HG03432 (cell line): ENCODE measurements at regions not wholly inside any gene's neighbourhood (a gene's known extent, or its start where the extent isn't known, plus 50 kb on each side); places are given as distances from the start of the nearest gene placed in this dataset.
"Not testable (repeated sequence)": the region's sequence is repeated elsewhere in the genome, so short reads cannot be mapped to it uniquely, and the experiment has no call there.

Experiments used
- ATAC-seq: cut with Tn5 transposase; IDR thresholded peaks from one replicate; pipeline ENCODE4 v1.9.1; 2021; ENCODE audit warnings: mild to moderate bottlenecking, moderate library complexity; ENCODE audit not compliant: unreplicated experiment

DNA sequence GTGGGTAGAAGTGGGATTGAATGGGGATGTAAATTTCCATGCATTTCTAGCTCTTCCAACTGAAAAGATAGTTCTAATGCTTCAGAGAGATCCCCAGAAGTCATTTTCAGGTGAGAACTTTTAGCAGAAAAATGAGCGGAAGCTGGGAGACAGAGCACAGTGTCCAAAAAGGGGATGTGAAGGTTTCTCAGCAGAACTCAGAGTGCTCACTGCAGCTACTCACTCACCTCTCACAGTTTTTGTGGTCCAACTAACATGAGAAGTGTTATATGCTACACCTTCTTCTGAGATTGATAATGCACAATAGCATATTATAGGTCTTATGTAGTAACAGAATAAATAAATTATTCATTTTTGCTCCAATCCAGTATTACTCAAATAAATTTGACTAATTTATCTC lies 519.2 kb upstream of the HS3ST5 start:
- ATAC-seq = no peak

DNA sequence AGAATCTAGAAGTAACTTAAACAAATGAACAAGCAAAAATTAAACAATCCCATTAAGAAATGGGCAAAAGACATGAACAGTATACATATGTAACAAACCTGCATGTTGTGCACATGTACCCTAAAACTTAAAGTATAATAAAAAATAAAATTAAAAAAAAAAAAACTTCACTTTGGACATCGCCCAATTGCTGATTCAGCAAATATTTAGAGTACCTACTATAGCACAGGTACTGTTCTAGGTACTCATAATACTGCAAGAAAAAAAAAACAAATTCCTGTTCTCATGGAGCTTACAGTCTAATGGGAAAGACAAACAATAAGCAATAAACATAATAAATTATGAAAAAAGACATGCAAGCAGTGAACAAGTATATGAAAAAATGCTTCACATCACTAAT lies 501.5 kb upstream of the HS3ST5 start:
- ATAC-seq = no peak

DNA sequence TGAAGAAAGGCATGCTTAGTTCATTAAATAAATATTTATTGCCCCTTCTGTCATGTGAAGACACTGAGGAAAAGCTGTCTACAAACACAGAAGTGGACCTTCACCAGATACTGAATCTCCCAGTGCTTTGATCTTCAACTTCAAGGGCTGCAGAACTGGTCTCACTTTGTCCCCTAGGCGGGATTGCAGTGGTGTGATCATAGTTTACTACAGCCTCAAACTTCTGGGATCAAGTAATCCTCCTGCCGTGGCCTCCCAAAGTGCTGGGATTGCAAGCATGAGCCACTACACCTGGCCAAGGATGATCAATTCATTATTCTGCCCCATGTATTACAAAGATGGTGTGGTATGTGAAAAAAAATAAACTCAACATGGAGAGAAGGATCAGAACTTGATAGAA lies 496.2 kb upstream of the HS3ST5 start:
- no peak for ATAC-seq

DNA sequence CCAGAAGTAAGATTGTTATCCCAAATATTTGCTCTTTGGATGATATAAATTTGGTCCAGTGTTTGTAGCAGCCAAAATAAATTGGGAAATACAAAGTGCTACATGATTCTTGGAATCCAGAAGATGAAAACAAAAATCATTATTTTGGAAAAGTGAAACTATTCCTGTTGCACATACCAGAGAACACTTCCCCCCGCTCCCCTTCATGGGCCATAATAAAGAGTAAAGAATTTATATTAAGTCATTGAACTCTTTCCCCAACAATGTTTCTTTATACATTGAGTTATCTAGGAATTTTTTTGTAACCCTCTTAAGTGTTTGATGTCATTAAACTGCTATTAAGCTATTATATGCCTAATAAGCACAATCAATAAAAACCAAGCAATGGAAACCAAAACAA lies 490.4 kb upstream of the HS3ST5 start:
- no peak for ATAC-seq

DNA sequence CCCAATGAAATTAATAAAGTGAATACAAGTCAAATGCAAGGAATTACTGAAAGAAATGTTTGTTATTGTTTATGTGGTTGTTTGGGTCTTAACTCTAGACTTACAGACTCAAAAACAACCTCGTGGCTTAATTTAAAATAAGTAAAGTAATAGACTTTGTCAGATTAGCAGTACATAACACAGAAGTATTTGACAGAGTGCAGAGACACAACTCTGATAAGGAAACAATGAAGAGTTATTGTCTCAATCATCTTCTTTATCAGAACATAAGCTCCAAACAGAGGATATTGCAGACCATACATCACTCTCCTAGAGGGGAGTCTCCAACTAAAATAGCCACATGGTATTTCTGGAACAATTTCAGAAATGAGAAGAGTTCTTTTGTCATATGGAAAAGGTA lies 487.7 kb upstream of the HS3ST5 start:
- no peak for ATAC-seq

DNA sequence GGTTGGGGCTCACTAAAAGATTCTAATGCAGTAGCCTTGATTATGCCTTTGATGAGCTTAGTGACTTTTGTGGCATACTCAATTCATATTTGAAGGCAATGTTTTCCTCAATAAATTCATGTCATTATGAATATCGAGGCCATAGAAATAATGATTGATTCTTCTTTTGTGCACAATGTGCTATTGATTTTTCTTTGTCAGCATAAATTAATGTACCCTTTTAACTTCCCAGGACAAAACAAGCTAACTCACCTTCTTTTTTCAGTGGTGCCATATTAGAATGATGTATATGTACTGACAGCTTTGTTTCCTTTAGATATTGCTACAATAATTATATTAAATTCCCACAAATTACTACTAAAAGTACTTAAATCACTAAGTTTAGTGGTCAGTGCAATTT lies 484.3 kb upstream of the HS3ST5 start:
- ATAC-seq = no peak

DNA sequence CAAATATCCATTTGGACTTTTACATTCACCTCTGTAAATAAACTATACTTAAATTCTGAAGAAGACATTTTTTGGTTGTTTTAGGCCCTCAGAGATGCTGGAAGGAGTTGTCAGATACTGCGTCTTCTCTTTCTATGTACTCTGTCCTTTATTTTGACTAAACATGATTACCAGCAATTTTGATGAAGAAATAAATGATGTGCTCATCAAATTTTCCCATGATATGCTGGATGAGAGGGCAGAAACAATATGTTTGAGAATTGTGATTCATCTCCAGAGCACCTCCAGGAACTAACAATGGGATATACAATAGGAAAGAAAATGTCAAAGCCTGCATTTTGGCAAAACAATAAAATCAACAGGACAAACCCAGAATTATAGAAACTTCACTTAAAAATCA lies 481.6 kb upstream of the HS3ST5 start:
- no peak for ATAC-seq

DNA sequence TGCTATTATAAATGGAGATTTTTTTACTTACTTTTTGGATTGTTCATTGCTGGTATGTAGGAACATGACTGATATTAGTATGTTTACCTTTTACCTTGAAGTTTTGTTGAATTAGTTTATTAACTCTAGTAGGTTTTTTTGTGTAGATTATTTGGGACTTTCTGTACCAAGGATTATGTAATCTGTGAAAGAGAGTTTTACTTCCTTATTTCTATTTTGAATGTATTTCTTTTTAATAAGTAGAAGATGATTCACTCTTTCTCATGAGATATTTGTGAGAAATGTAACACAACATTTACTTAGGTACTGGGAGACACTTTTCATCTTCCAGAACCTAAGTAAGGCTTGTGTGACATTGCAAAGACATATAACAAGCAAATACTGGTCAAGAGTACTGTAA lies 473.9 kb upstream of the HS3ST5 start:
- ATAC-seq = peak; percentile 67

DNA sequence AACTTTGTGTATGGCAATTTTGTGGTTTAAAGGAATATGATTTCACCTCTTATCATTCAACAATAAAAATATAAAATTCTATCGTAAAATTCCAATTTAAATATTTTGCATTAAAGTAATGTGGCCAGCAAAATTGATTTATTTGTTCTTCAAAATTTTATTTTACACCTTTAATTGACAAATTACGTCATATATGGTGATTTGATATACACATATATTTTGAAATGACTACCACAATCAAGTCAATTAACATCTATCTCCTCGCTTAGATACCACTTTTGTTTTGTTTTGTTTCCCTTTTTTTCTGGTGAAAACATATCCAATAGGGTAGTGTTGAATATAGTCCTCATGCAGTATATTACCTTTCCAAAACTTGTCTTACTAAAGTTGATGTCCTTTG lies 467.6 kb upstream of the HS3ST5 start:
- ATAC-seq = no peak

DNA sequence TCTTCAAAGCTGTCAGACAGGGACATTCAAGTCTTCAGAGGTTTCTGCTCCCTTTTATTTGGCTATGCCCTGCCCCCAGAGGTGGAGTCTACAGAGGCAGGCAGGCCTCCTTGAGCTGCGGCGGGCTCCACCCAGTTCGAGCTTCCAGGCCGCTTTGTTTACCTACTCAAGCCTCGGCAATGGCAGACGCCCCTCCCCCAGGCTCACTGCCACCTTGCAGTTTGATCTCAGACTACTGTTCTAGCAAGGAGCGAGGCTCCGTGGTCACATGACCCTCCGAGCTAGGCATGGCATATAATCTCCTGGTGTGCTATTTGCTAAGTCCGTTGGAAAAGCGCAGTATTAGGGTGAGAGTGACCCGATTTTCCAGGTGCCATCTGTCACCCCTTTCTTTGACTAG lies 462.6 kb upstream of the HS3ST5 start:
- not testable (repeated sequence) for ATAC-seq

DNA sequence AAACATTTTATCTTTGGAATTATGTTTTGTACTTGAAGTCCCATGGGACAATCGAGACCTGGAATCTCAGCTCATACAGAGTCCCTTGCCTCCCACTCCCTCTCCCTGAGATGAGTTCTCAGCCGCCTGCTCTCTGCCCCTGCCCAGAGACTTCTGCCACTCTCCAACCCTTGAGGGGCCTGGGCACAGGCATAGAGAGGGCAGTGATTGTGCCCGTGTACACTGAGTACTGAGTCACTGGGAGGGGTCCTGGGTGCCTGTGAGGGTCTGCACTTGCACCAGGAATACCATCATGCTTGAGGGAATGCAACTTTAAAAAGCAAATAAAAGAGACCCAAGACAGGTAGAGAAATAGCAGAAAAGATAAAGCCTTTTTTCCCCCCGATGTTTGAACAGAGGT lies 453.8 kb upstream of the HS3ST5 start:
- ATAC-seq = no peak

DNA sequence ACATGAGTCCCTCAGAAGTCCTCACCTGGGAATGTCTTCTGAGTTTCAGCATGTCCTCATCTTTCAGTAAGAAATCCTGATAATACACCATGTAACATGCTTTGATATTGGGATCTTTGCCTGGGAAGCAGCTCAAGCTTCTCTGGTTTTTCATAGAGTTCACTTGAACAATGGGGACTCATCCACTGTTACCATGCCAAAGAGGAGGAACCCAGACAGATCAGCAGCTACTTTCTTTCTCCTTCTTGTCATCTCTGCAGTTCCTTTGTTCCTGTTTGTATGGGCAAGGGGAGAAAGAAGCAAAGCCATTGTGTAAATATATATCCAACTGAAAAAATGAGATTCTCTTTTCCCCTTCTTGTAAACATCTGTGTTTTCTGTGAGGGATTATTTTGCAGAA lies 450.6 kb upstream of the HS3ST5 start:
- no peak for ATAC-seq

DNA sequence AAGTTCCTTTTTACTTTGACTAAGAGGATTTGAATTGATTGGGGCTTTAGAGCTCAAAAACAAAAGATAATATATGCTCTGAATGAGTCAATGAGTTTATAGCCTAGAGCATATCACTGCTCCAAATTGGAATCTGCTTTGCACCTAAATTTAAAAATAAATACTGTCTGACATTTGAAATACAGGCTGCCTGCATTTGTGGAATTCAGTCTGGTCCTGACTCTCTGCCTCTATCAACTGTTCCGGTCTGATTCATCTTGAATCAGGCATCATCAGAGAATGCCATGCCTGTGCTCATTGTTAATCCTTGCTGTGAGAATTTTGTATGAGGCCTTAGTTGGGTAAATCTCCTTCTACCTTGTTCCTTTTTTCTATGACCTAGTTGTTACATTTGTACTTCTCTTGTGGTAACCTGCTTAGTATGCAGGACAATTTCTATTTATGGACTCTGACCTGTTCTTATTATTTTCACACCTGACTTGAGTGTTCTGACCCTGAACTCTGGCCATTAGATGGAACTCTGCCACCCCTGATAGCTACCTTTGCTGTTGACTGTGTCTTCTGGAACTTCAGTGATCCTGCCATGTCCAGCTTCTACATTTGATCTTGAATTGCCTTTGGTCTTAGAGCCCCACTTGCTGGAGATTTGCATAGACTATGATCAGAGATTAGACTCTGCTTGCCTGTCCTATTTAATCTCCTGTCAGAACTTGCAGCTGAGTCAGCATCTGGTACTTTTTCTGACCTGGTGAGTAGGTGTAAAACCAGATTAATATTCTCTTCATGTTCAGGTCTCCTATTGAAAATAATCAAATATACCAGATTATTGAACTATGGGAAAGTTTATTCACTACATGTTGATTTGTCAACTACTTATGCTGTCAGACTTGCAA lies 442.7 kb upstream of the HS3ST5 start:
- peak; percentile 57 for ATAC-seq

DNA sequence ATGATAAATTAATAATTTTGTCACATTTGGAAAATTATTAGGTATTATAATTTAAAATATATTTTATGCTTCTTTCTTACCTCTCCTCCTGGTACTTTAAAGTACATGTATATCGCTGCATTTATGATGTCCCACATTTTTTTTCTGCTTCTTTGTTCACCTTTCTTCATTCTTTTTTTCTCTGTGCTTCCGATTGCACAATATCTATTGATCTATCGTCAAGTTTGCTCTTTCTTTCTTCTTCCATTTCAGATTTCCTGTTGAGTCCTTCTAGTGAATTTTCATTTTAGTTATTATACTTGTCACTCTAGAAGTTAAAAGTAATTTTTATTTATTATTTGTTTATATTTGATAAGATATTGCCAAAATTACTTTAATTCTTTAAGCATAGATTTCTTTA lies 441.0 kb upstream of the HS3ST5 start:
- no peak for ATAC-seq

DNA sequence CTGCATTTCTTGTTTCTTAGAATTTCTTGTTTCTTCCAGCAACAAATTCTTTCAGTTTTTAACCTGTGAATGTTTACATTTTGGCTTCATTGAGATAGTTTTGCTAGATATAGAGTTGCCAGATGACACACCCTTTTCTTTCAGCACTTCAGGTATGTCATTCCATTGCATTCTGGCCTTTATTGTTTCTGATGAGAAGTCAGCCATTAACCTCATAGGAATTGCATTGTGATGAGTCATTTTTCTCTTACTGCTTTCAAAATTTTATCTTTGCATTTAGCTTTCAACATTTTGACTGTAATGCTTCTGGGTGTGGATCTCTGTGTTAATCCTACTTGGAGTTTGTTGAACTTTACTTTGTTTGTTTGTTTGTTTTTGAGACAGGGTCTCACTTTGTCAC lies 440.3 kb upstream of the HS3ST5 start:
- ATAC-seq = no peak

DNA sequence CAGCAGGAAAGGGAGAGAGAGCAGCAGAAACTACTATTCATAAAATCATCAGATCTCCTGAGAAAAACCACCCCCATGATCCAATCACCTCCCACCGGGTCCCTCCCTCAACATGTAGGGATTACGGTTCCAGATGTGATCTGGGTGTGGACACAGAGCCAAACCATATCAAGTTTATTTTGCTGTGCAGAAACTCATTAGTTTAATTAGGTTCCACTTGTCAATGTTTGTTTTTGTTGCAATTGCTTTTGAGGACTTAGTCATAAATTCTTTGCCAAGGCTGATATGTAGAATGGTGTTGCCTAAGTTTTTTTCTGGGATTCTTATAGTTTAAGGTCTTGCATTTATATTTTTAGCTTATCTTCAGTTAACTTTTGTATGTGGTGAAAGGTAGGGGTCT lies 422.0 kb upstream of the HS3ST5 start:
- no peak for ATAC-seq

DNA sequence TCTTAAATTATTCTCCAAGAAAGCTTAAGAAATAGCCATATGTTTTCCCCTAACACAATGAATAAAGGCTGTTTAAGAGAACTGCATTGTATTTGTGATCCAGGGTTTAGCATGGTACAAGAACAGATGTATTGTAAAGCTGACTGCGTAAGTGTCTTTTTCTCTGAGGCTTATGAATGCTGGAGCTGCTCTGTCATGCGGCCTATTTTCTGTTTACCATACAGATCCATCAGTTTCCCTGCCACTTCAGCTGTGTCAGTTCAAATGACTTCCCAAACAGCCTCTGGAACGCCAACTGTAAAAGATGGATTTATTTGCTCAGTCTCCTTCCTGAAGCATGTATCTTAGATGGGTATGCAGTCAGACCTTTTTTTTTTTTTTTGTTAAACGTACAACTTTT lies 419.3 kb upstream of the HS3ST5 start:
- no peak for ATAC-seq

DNA sequence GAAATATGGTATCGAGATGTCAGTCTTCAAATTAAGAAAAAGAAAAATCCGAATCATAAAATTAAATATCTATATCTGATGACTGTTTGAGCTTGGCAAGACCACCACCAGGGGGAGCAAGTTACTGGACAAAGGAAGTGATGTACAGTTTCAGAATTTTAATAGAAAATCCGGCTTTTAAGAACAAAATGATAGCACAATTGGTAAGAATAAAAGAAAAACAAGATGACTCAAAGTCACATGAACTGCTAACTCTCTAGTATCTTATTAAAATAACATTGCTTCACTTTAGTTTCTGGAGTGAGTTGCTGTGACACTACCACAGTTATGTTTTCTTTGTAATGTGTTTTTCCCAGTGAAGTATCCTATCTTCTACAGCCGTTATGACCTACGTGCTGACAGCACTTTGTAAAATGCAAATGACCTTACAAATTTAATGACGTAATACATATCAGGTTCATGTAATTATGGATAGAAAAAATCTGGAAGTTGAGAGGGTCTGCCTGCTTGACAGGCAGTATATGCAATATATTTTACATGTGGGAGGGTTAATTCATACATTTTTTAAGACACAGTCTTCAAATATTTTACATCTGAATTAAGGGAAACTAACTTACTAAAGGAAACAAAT lies 405.3 kb upstream of the HS3ST5 start:
- ATAC-seq = peak; percentile 69

DNA sequence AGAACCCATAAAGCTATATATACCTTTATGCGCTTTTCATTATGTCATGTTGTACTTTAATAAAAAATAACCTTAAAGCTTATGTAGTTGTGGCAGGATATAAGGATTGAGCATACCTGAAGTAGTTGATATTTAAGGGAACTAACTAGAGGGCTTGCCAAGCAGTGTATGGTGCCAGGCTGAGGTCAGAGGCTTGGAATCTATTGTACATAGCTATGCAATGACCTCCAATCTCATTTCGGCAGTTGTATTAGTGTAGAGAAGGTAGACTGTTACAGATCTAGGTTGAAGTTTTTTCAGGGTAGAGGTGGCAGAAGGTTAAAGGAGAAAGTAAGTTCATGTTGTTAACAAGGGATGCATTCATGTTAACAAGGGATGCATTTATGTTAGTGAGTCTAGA lies 397.7 kb upstream of the HS3ST5 start:
- no peak for ATAC-seq

DNA sequence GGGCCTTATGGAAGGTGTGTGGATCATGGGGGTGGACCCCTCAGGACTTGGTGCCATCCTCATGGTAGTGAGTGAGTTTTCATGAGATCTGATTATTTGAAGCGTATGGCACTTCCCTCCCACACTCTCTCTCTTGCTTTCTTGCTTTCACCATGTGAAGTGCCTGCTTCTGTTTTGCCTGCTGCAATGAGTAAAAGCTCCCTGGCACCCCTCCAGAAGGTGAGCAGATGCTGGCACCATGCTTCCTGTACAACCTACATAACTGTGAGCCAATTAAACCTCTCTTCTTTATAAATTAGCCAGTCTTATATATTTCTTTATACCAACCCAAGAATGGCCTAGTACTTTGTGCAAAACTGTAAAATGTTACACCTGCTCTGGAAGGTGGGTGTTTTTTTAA lies 396.8 kb upstream of the HS3ST5 start:
- no peak for ATAC-seq

DNA sequence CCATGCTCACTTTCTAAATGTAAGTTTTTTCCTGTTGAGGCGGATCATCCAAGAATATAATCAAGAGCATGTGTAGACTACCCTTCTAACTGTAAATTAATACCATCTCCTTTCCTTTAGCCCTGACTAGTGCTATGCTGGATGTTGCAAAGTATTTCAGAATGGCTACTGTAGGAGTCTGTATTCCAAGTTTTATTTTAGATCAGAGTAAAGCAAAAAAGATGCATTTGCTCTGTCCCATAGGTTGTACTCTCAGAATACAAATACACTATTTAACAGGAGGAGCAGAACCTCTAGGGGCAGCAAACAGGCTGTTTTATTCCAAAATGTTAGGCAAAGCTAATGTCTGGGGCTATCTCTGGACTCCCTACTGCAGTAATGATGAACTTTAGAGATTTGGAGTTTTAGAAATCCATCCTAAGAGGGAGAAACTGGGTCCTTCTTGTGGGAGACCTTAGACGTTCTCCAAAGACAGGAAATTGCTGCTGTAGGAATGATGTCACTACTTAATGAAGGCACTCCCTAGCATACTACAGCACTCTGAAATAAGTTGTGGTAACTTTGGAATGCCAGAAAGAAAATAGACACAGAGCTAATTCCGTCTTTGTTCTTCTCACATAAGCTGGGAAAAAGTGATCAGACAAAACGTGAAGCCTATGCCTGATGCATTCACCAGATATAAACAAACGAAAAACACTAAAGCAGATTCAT lies 392.4 kb upstream of the HS3ST5 start:
- ATAC-seq = no peak

DNA sequence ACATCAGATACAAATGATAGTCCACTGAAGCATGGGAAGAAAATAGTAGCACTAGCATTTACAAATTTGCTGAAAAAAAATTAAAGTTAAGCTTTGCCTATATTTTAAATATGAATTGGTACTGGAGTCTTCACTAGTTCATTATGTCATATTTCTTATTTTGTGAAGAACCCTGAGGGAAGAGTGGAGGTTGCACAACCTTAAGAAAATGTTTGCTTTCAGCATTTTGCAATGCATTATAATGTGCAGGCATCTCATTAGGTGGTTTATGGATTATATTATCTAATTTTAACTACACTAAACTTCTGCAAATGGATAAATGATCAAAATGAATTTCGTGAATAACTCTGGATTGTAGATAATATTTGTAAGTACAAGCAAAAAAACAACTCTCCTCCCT lies 390.8 kb upstream of the HS3ST5 start:
- ATAC-seq = no peak
